MM.1S (cell line): ENCODE measurements at regions not wholly inside any gene's neighbourhood (a gene's known extent, or its start where the extent isn't known, plus 50 kb on each side); places are given as distances from the start of the nearest gene placed in this dataset.
"Not testable (repeated sequence)": the region's sequence is repeated elsewhere in the genome, so short reads cannot be mapped to it uniquely, and the experiment has no call there.

Experiments used
- DNase-seq: peaks from one replicate; pipeline ENCODE4 v3.0.0-alpha.2; 2015
- H2AFZ ChIP-seq: fragments of 300-600 bp; sonication (generic); 2 replicates; pipeline ENCODE4 v1.6.0; 2016; ENCODE audit warnings: antibody characterized with exemption, low read length
- H3F3A ChIP-seq: fragments of 300-600 bp; sonication (generic); 2 replicates; pipeline ENCODE4 v1.6.1; 2016; ENCODE audit warnings: mild to moderate bottlenecking, antibody characterized with exemption, low read length, moderate library complexity, mixed read lengths; ENCODE audit not compliant: insufficient read depth
- H3K27ac ChIP-seq: fragments of 300-600 bp; sonication (generic); 2 replicates; pipeline ENCODE4 v1.5.1; 2016; ENCODE audit warnings: mild to moderate bottlenecking, low read length
- H3K27me3 ChIP-seq: fragments of 300-600 bp; sonication (generic); replicated peaks from 2 replicates; pipeline ENCODE4 v1.6.0; 2016; ENCODE audit warnings: low read length; ENCODE audit not compliant: insufficient read depth
- H3K36me3 ChIP-seq: fragments of 300-600 bp; sonication (generic); replicated peaks from 2 replicates; pipeline ENCODE4 v1.6.1; 2016; ENCODE audit warnings: mild to moderate bottlenecking, low read length, mixed read lengths; ENCODE audit not compliant: insufficient read depth
- H3K4me1 ChIP-seq: fragments of 300-600 bp; sonication (generic); 2 replicates; pipeline ENCODE4 v1.6.1; 2016; ENCODE audit warnings: low read length, mixed read lengths
- H3K4me2 ChIP-seq: fragments of 300-600 bp; sonication (generic); 2 replicates; pipeline ENCODE4 v1.6.0; 2016; ENCODE audit warnings: low read depth, low read length
- H3K4me3 ChIP-seq: fragments of 300-600 bp; sonication (generic); 2 replicates; pipeline ENCODE4 v1.5.1; 2016; ENCODE audit warnings: low read length, mixed read lengths
- H3K79me2 ChIP-seq: fragments of 300-600 bp; sonication (generic); 2 replicates; pipeline ENCODE4 v1.6.1; 2016; ENCODE audit warnings: mixed run types, low read length, mixed read lengths
- H3K9ac ChIP-seq: fragments of 300-600 bp; sonication (generic); 2 replicates; pipeline ENCODE4 v1.6.1; 2016; ENCODE audit warnings: low read length, mixed read lengths
- H3K9me2 ChIP-seq: fragments of 300-600 bp; sonication (generic); replicated peaks from 2 replicates; pipeline ENCODE4 v1.6.1; 2016; ENCODE audit warnings: mild to moderate bottlenecking, low read length, mixed read lengths; ENCODE audit not compliant: insufficient read depth
- H3K9me3 ChIP-seq: fragments of 300-600 bp; sonication (generic); replicated peaks from 2 replicates; pipeline ENCODE4 v1.6.1; 2016; ENCODE audit warnings: mild to moderate bottlenecking, low read length, mixed read lengths; ENCODE audit not compliant: insufficient read depth
- H4K20me1 ChIP-seq: fragments of 300-600 bp; sonication (generic); 2 replicates; pipeline ENCODE4 v1.6.1; 2016; ENCODE audit warnings: mild to moderate bottlenecking, low read length, moderate library complexity, mixed read lengths; ENCODE audit not compliant: insufficient read depth
- CTCF ChIP-seq: fragments of 300-600 bp; sonication (generic); IDR thresholded peaks from 2 replicates; pipeline ENCODE4 v1.5.1; 2016; ENCODE audit warnings: antibody characterized with exemption, low read length, mixed read lengths
- EZH2 ChIP-seq: fragments of 300-600 bp; sonication (generic); optimal IDR thresholded peaks from 2 replicates; pipeline ENCODE3; 2017; ENCODE audit warnings: low read depth, mild to moderate bottlenecking, antibody characterized with exemption, low read length, mixed read lengths
- EZH2phosphoT487 ChIP-seq: fragments of 300-600 bp; sonication (generic); IDR thresholded peaks from 2 replicates; pipeline ENCODE4 v1.6.1; 2018; ENCODE audit warnings: antibody characterized with exemption, low read length

- H3K9me2 ChIP-seq: no peaks in the 10 kb centered on the region
- no peak overlapping the region for H2AFZ ChIP-seq
- H3K4me2 ChIP-seq: no peak overlapping the region
- no peaks in the 10 kb centered on the region for H4K20me1 ChIP-seq
- no peak overlapping the region for H3K4me3 ChIP-seq
- H3K9ac ChIP-seq: no peak overlapping the region
- H3K27me3 ChIP-seq: peaks cover 57% of the 10 kb centered on the region
- no peaks in the 10 kb centered on the region for H3K36me3 ChIP-seq
- no peaks in the 10 kb centered on the region for H3K9me3 ChIP-seq
- no peak for TF ChIP-seq EZH2
- DNase-seq: no peak
- no peaks in the 10 kb centered on the region for H3K79me2 ChIP-seq
- H3K27ac ChIP-seq: no peak overlapping the region
- no peaks in the 10 kb centered on the region for H3F3A ChIP-seq
- H3K4me1 ChIP-seq: no peaks in the 10 kb centered on the region
Measured at GRCh38 chr16:85227946-85228862, 115.9 kb upstream of the CIBAR2 start.

DNA sequence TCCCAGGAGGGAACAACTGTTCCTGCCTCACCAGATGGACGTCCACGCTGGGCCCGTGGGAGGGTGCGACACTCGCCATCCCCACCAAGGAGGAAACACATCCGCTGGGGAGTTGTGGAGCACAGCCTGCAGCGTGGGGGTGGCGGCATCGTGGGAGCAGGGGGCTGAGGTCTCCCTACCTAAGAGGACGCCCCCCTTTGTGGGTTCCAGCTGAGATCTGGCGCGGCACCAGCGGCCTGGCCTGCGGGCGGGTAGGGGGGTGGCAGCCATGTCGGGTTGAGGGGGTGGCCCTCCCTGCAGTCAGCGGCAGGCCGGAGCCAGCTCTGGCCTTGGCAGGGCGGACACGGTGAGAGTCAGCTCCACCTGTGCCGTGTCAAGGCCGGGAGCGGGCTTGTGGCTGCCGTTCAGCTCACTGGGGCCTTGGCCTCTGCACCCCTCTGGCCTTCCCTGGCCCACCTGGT lies 116.7 kb upstream of the CIBAR2 start:
- Histone ChIP-seq H3K4me1 (no peaks in the 10 kb centered on the region), H3K27ac (no peak overlapping the region), H3K4me2 (no peak overlapping the region), H3K4me3 (no peak overlapping the region), H3K79me2 (no peaks in the 10 kb centered on the region), H3K9ac (no peak overlapping the region), H3K27me3 (peaks cover 53% of the 10 kb centered on the region), H2AFZ (no peak overlapping the region), H4K20me1 (no peaks in the 10 kb centered on the region), H3F3A (no peaks in the 10 kb centered on the region), H3K36me3 (no peaks in the 10 kb centered on the region), H3K9me2 (no peaks in the 10 kb centered on the region), H3K9me3 (no peaks in the 10 kb centered on the region)
- DNase-seq: no peak
- TF ChIP-seq CTCF: no peak
- TF ChIP-seq EZH2phosphoT487: no peak
- TF ChIP-seq EZH2: no peak

- H3K4me3 ChIP-seq: no peak overlapping the region
- H3K9ac ChIP-seq: no peak overlapping the region
- H3K9me3 ChIP-seq: no peaks in the 10 kb centered on the region
- no peak for DNase-seq
- H3K27ac ChIP-seq: no peak overlapping the region
- no peaks in the 10 kb centered on the region for H3F3A ChIP-seq
- no peaks in the 10 kb centered on the region for H3K4me1 ChIP-seq
- H3K36me3 ChIP-seq: no peaks in the 10 kb centered on the region
- TF ChIP-seq EZH2phosphoT487: no peak
- no peak for TF ChIP-seq CTCF
- no peak for TF ChIP-seq EZH2
- no peaks in the 10 kb centered on the region for H3K9me2 ChIP-seq
- H3K79me2 ChIP-seq: no peaks in the 10 kb centered on the region
- H3K27me3 ChIP-seq: peaks cover 51% of the 10 kb centered on the region
- H4K20me1 ChIP-seq: no peaks in the 10 kb centered on the region
- H2AFZ ChIP-seq: no peak overlapping the region
- no peak overlapping the region for H3K4me2 ChIP-seq
Measured at GRCh38 chr16:85229869-85230462, 117.7 kb upstream of the CIBAR2 start.

- not testable (repeated sequence) for DNase-seq, H3K4me1 ChIP-seq, H3K4me3 ChIP-seq, H4K20me1 ChIP-seq, H3K27ac ChIP-seq, H3K9ac ChIP-seq, H3K79me2 ChIP-seq, H3K4me2 ChIP-seq, H3K36me3 ChIP-seq, H2AFZ ChIP-seq, H3F3A ChIP-seq, H3K9me2 ChIP-seq, H3K9me3 ChIP-seq
- peaks cover 42% of the 10 kb centered on the region for H3K27me3 ChIP-seq
Measured at GRCh38 chr16:85230764-85231383, 118.6 kb upstream of the CIBAR2 start.
